GM19239 (cell line): ENCODE measurements at regions not wholly inside any gene's neighbourhood (a gene's known extent, or its start where the extent isn't known, plus 50 kb on each side); places are given as distances from the start of the nearest gene placed in this dataset.
"Not testable (repeated sequence)": the region's sequence is repeated elsewhere in the genome, so short reads cannot be mapped to it uniquely, and the experiment has no call there.

Experiments used
- DNase-seq: peaks from one replicate; pipeline ENCODE4 v3.0.0; 2011; ENCODE audit warnings: low spot score; ENCODE audit not compliant: insufficient read length
- FAIRE-seq: peaks from 2 replicates; lab custom pipeline; 2011; peaks lifted over from hg19 to GRCh38; lab: Jason Lieb, UNC

GRCh38 chr2:19630921-19631320 lies 270.9 kb downstream of the TTC32 start:
- FAIRE-seq (no peak), DNase-seq (no peak)

GRCh38 chr2:19627359-19627758 lies 268.9 kb upstream of the OSR1 start:
- no peak for FAIRE-seq

GRCh38 chr2:19623488-19623887 lies 265.1 kb upstream of the OSR1 start:
- FAIRE-seq (no peak), DNase-seq (no peak)

More at GRCh38 chr2:19627359-19627758, 268.9 kb upstream of the OSR1 start:
- no peak for DNase-seq

- no peak for FAIRE-seq
- no peak for DNase-seq
These were observed 258.9 kb upstream of the OSR1 start for GRCh38 chr2:19617257-19617848.

- FAIRE-seq, DNase-seq: not testable (repeated sequence)
These were observed 257.0 kb upstream of the OSR1 start for GRCh38 chr2:19615402-19615801.

GRCh38 chr2:19614066-19614465 lies 255.6 kb upstream of the OSR1 start:
- FAIRE-seq (no peak), DNase-seq (no peak)

- FAIRE-seq (no peak), DNase-seq (no peak)
These were observed 253.3 kb upstream of the OSR1 start for GRCh38 chr2:19611491-19612332.

- DNase-seq: no peak
- FAIRE-seq: no peak
These were observed 250.8 kb upstream of the OSR1 start for GRCh38 chr2:19609266-19609665.

GRCh38 chr2:19607931-19608771 lies 249.7 kb upstream of the OSR1 start:
- FAIRE-seq (no peak), DNase-seq (no peak)

GRCh38 chr2:19607400-19607799 lies 249.0 kb upstream of the OSR1 start:
- no peak for DNase-seq

GRCh38 chr2:19600982-19601381 lies 242.6 kb upstream of the OSR1 start:
- DNase-seq: no peak
- FAIRE-seq: no peak

More at GRCh38 chr2:19607400-19607799, 249.0 kb upstream of the OSR1 start:
- FAIRE-seq: no peak

GRCh38 chr2:19600506-19600905 lies 242.1 kb upstream of the OSR1 start:
- FAIRE-seq (no peak), DNase-seq (no peak)

- DNase-seq: no peak
- no peak for FAIRE-seq
These were observed 240.5 kb upstream of the OSR1 start for GRCh38 chr2:19598971-19599370.

GRCh38 chr2:19592197-19592596 lies 233.8 kb upstream of the OSR1 start:
- no peak for FAIRE-seq
- no peak for DNase-seq

- DNase-seq (no peak), FAIRE-seq (no peak)
These were observed 231.4 kb upstream of the OSR1 start for GRCh38 chr2:19589791-19590190.

GRCh38 chr2:19580830-19581229 lies 222.4 kb upstream of the OSR1 start:
- no peak for FAIRE-seq

GRCh38 chr2:19580264-19580663 lies 221.8 kb upstream of the OSR1 start:
- no peak for FAIRE-seq
- no peak for DNase-seq

More at GRCh38 chr2:19580830-19581229, 222.4 kb upstream of the OSR1 start:
- no peak for DNase-seq

GRCh38 chr2:19579461-19579860 lies 221.0 kb upstream of the OSR1 start:
- DNase-seq (no peak), FAIRE-seq (no peak)

GRCh38 chr2:19577723-19578122 lies 219.3 kb upstream of the OSR1 start:
- no peak for DNase-seq

GRCh38 chr2:19576411-19576810 lies 218.0 kb upstream of the OSR1 start:
- FAIRE-seq (no peak), DNase-seq (no peak)

More at GRCh38 chr2:19577723-19578122, 219.3 kb upstream of the OSR1 start:
- FAIRE-seq: no peak

- FAIRE-seq: no peak
These were observed 217.2 kb upstream of the OSR1 start for GRCh38 chr2:19575641-19576040.

More at GRCh38 chr2:19575641-19576040, 217.2 kb upstream of the OSR1 start:
- DNase-seq: no peak
